ENCODE measurements at regions not wholly inside any gene's neighbourhood (a gene's known extent, or its start where the extent isn't known, plus 50 kb on each side); places are given as distances from the start of the nearest gene placed in this dataset.
"Not testable (repeated sequence)": the region's sequence is repeated elsewhere in the genome, so short reads cannot be mapped to it uniquely, and the experiment has no call there.

- no peak for DNase-seq (ENCODE audit: low spot score)
Measured at GRCh38 chr17:63293323-63294075, 152.6 kb downstream of the CYB561 start.

GRCh38 chr17:63294776-63295175, 151.3 kb downstream of the CYB561 start:
- DNase-seq (ENCODE audit: low spot score), result no peak

- no peak for DNase-seq (ENCODE audit: low spot score)
Measured at GRCh38 chr17:63295288-63295687, 150.8 kb downstream of the CYB561 start.

- DNase-seq (ENCODE audit: low spot score), result no peak
Measured at GRCh38 chr17:63295839-63296590, 150.1 kb downstream of the CYB561 start.

GRCh38 chr17:63298916-63299315, 147.2 kb downstream of the CYB561 start:
- not testable (repeated sequence) for DNase-seq (ENCODE audit: low spot score)

GRCh38 chr17:63304704-63305261, 141.3 kb downstream of the CYB561 start:
- DNase-seq (ENCODE audit: low spot score), result no peak

GRCh38 chr17:63305857-63306256, 140.2 kb downstream of the CYB561 start:
- DNase-seq (ENCODE audit: low spot score), result no peak

GRCh38 chr17:63306855-63307254, 139.3 kb downstream of the CYB561 start:
- DNase-seq (ENCODE audit: low spot score), result no peak

- DNase-seq (ENCODE audit: low spot score), result no peak
Measured at GRCh38 chr17:63308272-63308671, 137.8 kb downstream of the CYB561 start.

GRCh38 chr17:63309021-63309420, 137.1 kb downstream of the CYB561 start:
- DNase-seq (ENCODE audit: low spot score), result no peak

GRCh38 chr17:63311416-63311937, 134.6 kb downstream of the CYB561 start:
- no peak for DNase-seq (ENCODE audit: low spot score)

GRCh38 chr17:63314761-63315160, 131.3 kb downstream of the CYB561 start:
- DNase-seq (ENCODE audit: low spot score), result no peak

- no peak for DNase-seq (ENCODE audit: low spot score)
Measured at GRCh38 chr17:63316100-63316499, 130.0 kb downstream of the CYB561 start.

- DNase-seq (ENCODE audit: low spot score), result no peak
Measured at GRCh38 chr17:63317166-63317840, 128.8 kb downstream of the CYB561 start.

- DNase-seq (ENCODE audit: low spot score), result no peak
Measured at GRCh38 chr17:63325808-63326207, 120.3 kb downstream of the CYB561 start.

- DNase-seq (ENCODE audit: low spot score), result no peak
Measured at GRCh38 chr17:63329876-63330275, 116.2 kb downstream of the CYB561 start.

- no peak for DNase-seq (ENCODE audit: low spot score)
Measured at GRCh38 chr17:63331301-63332061, 114.6 kb downstream of the CYB561 start.

GRCh38 chr17:63332286-63332685, 113.8 kb downstream of the CYB561 start:
- DNase-seq (ENCODE audit: low spot score), result no peak

GRCh38 chr17:63333869-63334268, 112.2 kb downstream of the CYB561 start:
- DNase-seq (ENCODE audit: low spot score), result no peak

- no peak for DNase-seq (ENCODE audit: low spot score)
Measured at GRCh38 chr17:63335831-63336230, 110.3 kb downstream of the CYB561 start.

- no peak for DNase-seq (ENCODE audit: low spot score)
Measured at GRCh38 chr17:63337579-63337978, 108.5 kb downstream of the CYB561 start.

GRCh38 chr17:63338272-63338671, 107.8 kb downstream of the CYB561 start:
- DNase-seq (ENCODE audit: low spot score), result no peak

Measured in HuH-7.5 (cell line).